SK-N-SH treated with all-trans-retinoic acid at 6 μM for 48 hours (cell line): ENCODE measurements at regions not wholly inside any gene's neighbourhood (a gene's known extent, or its start where the extent isn't known, plus 50 kb on each side); places are given as distances from the start of the nearest gene placed in this dataset.

Experiments
- ATAC-seq: fragments of 200-7000 bp; cut with Tn5 transposase; 3 replicates; pipeline ENCODE4 v1.9.1; 2020; ENCODE audit warnings: mild to moderate bottlenecking, moderate library complexity
- ARNTL ChIP-seq: fragments of 450-650 bp; formaldehyde crosslinking; IDR thresholded peaks from 2 replicates; pipeline ENCODE4 v1.5.0; 2020; ENCODE audit warnings: low read depth, mild to moderate bottlenecking, moderate library complexity, borderline replicate concordance
- CREB5 ChIP-seq: fragments of 250-450 bp; sonication (Bioruptor Pico); IDR thresholded peaks from 2 replicates; pipeline ENCODE4 v1.5.1; 2020; ENCODE audit warnings: low read depth, mild to moderate bottlenecking, moderate library complexity
- CSRNP3 ChIP-seq: fragments of 250-450 bp; sonication (Bioruptor Pico); IDR thresholded peaks from 2 replicates; pipeline ENCODE4 v1.5.1; 2021; ENCODE audit warnings: mild to moderate bottlenecking, moderate library complexity
- ESRRG ChIP-seq: fragments of 250-450 bp; sonication (Bioruptor Pico); IDR thresholded peaks from 2 replicates; pipeline ENCODE4 v1.6.1; 2021; ENCODE audit warnings: mild to moderate bottlenecking
- GLIS3 ChIP-seq: fragments of 250-450 bp; sonication (Bioruptor Pico); IDR thresholded peaks from 2 replicates; pipeline ENCODE4 v1.5.0; 2020; ENCODE audit warnings: mild to moderate bottlenecking, moderate library complexity
- OSR1 ChIP-seq: fragments of 250-450 bp; sonication (Bioruptor Pico); IDR thresholded peaks from 2 replicates; pipeline ENCODE4 v1.8.0; 2022; ENCODE audit warnings: moderate library complexity, mild to moderate bottlenecking, inconsistent platforms
- PATZ1 ChIP-seq: fragments of 250-450 bp; sonication (Bioruptor Pico); IDR thresholded peaks from 2 replicates; pipeline ENCODE4 v1.8.0; 2020; ENCODE audit warnings: mild to moderate bottlenecking, moderate library complexity, borderline replicate concordance
- POU6F1 ChIP-seq: fragments of 250-450 bp; sonication (Bioruptor Pico); IDR thresholded peaks from 2 replicates; pipeline ENCODE4 v1.8.0; 2021; ENCODE audit warnings: low read depth, mild to moderate bottlenecking, moderate library complexity, borderline replicate concordance
- PPARA ChIP-seq: fragments of 250-450 bp; sonication (Bioruptor Pico); IDR thresholded peaks from 2 replicates; pipeline ENCODE4 v1.5.0; 2020; ENCODE audit warnings: mild to moderate bottlenecking, borderline replicate concordance
- RARB ChIP-seq: fragments of 250-450 bp; sonication (Bioruptor Pico); IDR thresholded peaks from 2 replicates; pipeline ENCODE4 v1.8.0; 2021; ENCODE audit warnings: mild to moderate bottlenecking, moderate library complexity
- SNAI2 ChIP-seq: fragments of 250-450 bp; sonication (Bioruptor Pico); IDR thresholded peaks from 2 replicates; pipeline ENCODE4 v1.5.0; 2020; ENCODE audit warnings: mild to moderate bottlenecking, moderate library complexity
- TOX ChIP-seq: fragments of 250-450 bp; sonication (Bioruptor Pico); IDR thresholded peaks from 2 replicates; pipeline ENCODE4 v1.8.0; 2021; ENCODE audit warnings: mild to moderate bottlenecking, moderate library complexity, borderline replicate concordance
- ZC3H10 ChIP-seq: fragments of 250-450 bp; sonication (Bioruptor Pico); IDR thresholded peaks from 2 replicates; pipeline ENCODE4 v1.5.1; 2021; ENCODE audit warnings: mild to moderate bottlenecking, moderate library complexity
- ZFP30 ChIP-seq: fragments of 450-650 bp; formaldehyde crosslinking; IDR thresholded peaks from 2 replicates; pipeline ENCODE4 v1.5.0; 2022; ENCODE audit warnings: mild to moderate bottlenecking, moderate library complexity
- ZNF565 ChIP-seq: fragments of 450-650 bp; formaldehyde crosslinking; conservative IDR thresholded peaks from 2 replicates; pipeline ENCODE4 v1.5.0; 2020; ENCODE audit warnings: low read depth, mild to moderate bottlenecking, moderate library complexity
- ZNF70 ChIP-seq: fragments of 450-650 bp; formaldehyde crosslinking; IDR thresholded peaks from 2 replicates; pipeline ENCODE4 v1.5.0; 2020; ENCODE audit warnings: mild to moderate bottlenecking, moderate library complexity
- ZNF8 ChIP-seq: fragments of 450-650 bp; formaldehyde crosslinking; IDR thresholded peaks from 2 replicates; pipeline ENCODE4 v1.5.0; 2020; ENCODE audit warnings: mild to moderate bottlenecking, moderate library complexity

- TF ChIP-seq CSRNP3 (CRISPR knock-in tag), result no peak
- TF ChIP-seq OSR1 (CRISPR knock-in tag), result no peak
- TF ChIP-seq GLIS3 (CRISPR knock-in tag), result no peak
- TF ChIP-seq ARNTL, result no peak
- TF ChIP-seq SNAI2 (CRISPR knock-in tag), result no peak
- TF ChIP-seq TOX (CRISPR knock-in tag), result no peak
- no peak for TF ChIP-seq PPARA (CRISPR knock-in tag)
- no peak for TF ChIP-seq PATZ1
- TF ChIP-seq ZNF70 (CRISPR knock-in tag), result no peak
- TF ChIP-seq ZNF8 (CRISPR knock-in tag), result no peak
- TF ChIP-seq ZFP30 (CRISPR knock-in tag), result no peak
- no peak for TF ChIP-seq ZC3H10
- TF ChIP-seq ZNF565 (CRISPR knock-in tag), result no peak
- no peak for TF ChIP-seq POU6F1 (CRISPR knock-in tag)
- TF ChIP-seq RARB, result no peak
- ATAC-seq, result no peak
Observed at GRCh38 chr1:5479876-5480646, 512.2 kb downstream of the NPHP4 start.

- ATAC-seq, result no peak
Observed at GRCh38 chr1:5478961-5479360, 513.3 kb downstream of the NPHP4 start.

More at GRCh38 chr1:5478961-5479360, 513.3 kb downstream of the NPHP4 start:
- TF ChIP-seq ZNF565 (CRISPR knock-in tag) (no peak), CSRNP3 (CRISPR knock-in tag) (no peak), ZFP30 (CRISPR knock-in tag) (no peak), POU6F1 (CRISPR knock-in tag) (no peak), CREB5 (CRISPR knock-in tag) (no peak), ESRRG (CRISPR knock-in tag) (no peak), ZC3H10 (no peak), PPARA (CRISPR knock-in tag) (no peak), RARB (no peak), TOX (CRISPR knock-in tag) (no peak)
